ENCODE measurements at regions not wholly inside any gene's neighbourhood (a gene's known extent, or its start where the extent isn't known, plus 50 kb on each side); places are given as distances from the start of the nearest gene placed in this dataset.
"Not testable (repeated sequence)": the region's sequence is repeated elsewhere in the genome, so short reads cannot be mapped to it uniquely, and the experiment has no call there.

GRCh38 chr13:55567721-55568625 lies 1572.7 kb upstream of the PRR20A start:
- no peak for DNase-seq (ENCODE audit: low read depth)

- DNase-seq (ENCODE audit: low read depth): no peak
These were observed 1571.6 kb upstream of the PRR20A start for GRCh38 chr13:55569082-55569481.

GRCh38 chr13:55569514-55569913 lies 1571.2 kb upstream of the PRR20A start:
- no peak for DNase-seq (ENCODE audit: low read depth)

- DNase-seq (ENCODE audit: low read depth): no peak
These were observed 1570.3 kb upstream of the PRR20A start for GRCh38 chr13:55570371-55570770.

GRCh38 chr13:55571237-55571867 lies 1569.4 kb upstream of the PRR20A start:
- DNase-seq (ENCODE audit: low read depth): no peak

- DNase-seq (ENCODE audit: low read depth): no peak
These were observed 1568.3 kb upstream of the PRR20A start for GRCh38 chr13:55572408-55572807.

GRCh38 chr13:55572862-55573261 lies 1567.9 kb upstream of the PRR20A start:
- DNase-seq (ENCODE audit: low read depth): no peak

- no peak for DNase-seq (ENCODE audit: low read depth)
These were observed 1567.2 kb upstream of the PRR20A start for GRCh38 chr13:55573565-55573964.

GRCh38 chr13:55576389-55576788 lies 1564.3 kb upstream of the PRR20A start:
- no peak for DNase-seq (ENCODE audit: low read depth)

- DNase-seq (ENCODE audit: low read depth): no peak
These were observed 1563.5 kb upstream of the PRR20A start for GRCh38 chr13:55577082-55577846.

- no peak for DNase-seq (ENCODE audit: low read depth)
These were observed 1562.9 kb upstream of the PRR20A start for GRCh38 chr13:55577847-55578210.

- not testable (repeated sequence) for DNase-seq (ENCODE audit: low read depth)
These were observed 1558.4 kb upstream of the PRR20A start for GRCh38 chr13:55582294-55582693.

GRCh38 chr13:55583953-55584593 lies 1556.6 kb upstream of the PRR20A start:
- DNase-seq (ENCODE audit: low read depth): no peak

GRCh38 chr13:55602784-55603183 lies 1537.9 kb upstream of the PRR20A start:
- DNase-seq (ENCODE audit: low read depth): no peak

- no peak for DNase-seq (ENCODE audit: low read depth)
These were observed 1534.6 kb upstream of the PRR20A start for GRCh38 chr13:55606045-55606665.

GRCh38 chr13:55613429-55614187 lies 1527.1 kb upstream of the PRR20A start:
- DNase-seq (ENCODE audit: low read depth): no peak

GRCh38 chr13:55615081-55615480 lies 1525.6 kb upstream of the PRR20A start:
- no peak for DNase-seq (ENCODE audit: low read depth)

GRCh38 chr13:55617241-55617640 lies 1523.5 kb upstream of the PRR20A start:
- no peak for DNase-seq (ENCODE audit: low read depth)

- DNase-seq (ENCODE audit: low read depth): no peak
These were observed 1513.5 kb upstream of the PRR20A start for GRCh38 chr13:55627221-55627620.

- DNase-seq (ENCODE audit: low read depth): no peak
These were observed 1508.3 kb upstream of the PRR20A start for GRCh38 chr13:55632402-55632801.

- no peak for DNase-seq (ENCODE audit: low read depth)
These were observed 1491.2 kb upstream of the PRR20A start for GRCh38 chr13:55649485-55649884.

Data from LHCN-M2 (cell line).